Upper lobe of left lung (tissue), 4 donors: ENCODE measurements at regions not wholly inside any gene's neighbourhood (a gene's known extent, or its start where the extent isn't known, plus 50 kb on each side); places are given as distances from the start of the nearest gene placed in this dataset.

Experiments
- POLR2A ChIP-seq, 4 donors: fragments of 450-650 bp; IDR thresholded peaks; one replicate each; pipeline ENCODE4 v1.5.1; 2016 to 2017; ENCODE audit warnings: antibody characterized with exemption in 4 of 4, mild to moderate bottlenecking in 2 of 4
- TF ChIP-seq, protein P1 (sequence below), 6 experiments: fragments of 450-650 bp in 4 of 6; fragments of 200-600 bp in 2 of 6; sonication (generic) in 2 of 6; IDR thresholded peaks; one replicate each; pipeline ENCODE4 v1.5.1; 2016 to 2019; ENCODE audit warnings: antibody characterized with exemption in 6 of 6

DNA sequence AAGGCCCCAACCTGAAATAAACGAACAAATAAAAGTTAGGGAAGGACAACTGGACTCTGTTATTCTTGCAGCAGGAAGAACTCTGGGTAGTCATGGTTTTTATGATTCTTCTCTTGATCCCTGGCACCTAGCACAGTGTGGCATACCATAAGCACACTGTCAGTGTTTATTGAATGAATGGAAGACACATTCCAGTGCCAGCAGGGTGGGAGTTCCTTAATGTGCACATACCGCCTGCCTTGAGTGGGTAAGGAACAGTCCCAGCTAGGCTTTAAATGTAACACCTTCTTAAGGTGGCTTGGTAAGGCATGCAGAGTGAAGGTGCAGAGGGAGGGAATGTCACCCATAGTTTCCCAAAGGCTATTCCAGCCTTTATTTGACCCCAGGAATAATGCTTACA lies 162.9 kb upstream of the CEP162 start:
- TF ChIP-seq POLR2A (IDR thresholded peaks at IDR 0.05) = no peak
- TF ChIP-seq, protein P1, sequence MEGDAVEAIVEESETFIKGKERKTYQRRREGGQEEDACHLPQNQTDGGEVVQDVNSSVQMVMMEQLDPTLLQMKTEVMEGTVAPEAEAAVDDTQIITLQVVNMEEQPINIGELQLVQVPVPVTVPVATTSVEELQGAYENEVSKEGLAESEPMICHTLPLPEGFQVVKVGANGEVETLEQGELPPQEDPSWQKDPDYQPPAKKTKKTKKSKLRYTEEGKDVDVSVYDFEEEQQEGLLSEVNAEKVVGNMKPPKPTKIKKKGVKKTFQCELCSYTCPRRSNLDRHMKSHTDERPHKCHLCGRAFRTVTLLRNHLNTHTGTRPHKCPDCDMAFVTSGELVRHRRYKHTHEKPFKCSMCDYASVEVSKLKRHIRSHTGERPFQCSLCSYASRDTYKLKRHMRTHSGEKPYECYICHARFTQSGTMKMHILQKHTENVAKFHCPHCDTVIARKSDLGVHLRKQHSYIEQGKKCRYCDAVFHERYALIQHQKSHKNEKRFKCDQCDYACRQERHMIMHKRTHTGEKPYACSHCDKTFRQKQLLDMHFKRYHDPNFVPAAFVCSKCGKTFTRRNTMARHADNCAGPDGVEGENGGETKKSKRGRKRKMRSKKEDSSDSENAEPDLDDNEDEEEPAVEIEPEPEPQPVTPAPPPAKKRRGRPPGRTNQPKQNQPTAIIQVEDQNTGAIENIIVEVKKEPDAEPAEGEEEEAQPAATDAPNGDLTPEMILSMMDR (IDR thresholded peaks at IDR 0.05) = no peak
